Transverse colon (tissue), 4 donors: ENCODE measurements at regions not wholly inside any gene's neighbourhood (a gene's known extent, or its start where the extent isn't known, plus 50 kb on each side); places are given as distances from the start of the nearest gene placed in this dataset.

Experiments
- CTCF ChIP-seq, 5 experiments: fragments of 200-600 bp in 3 of 5; fragments of 450-650 bp in 2 of 5; sonication (generic) in 3 of 5; IDR thresholded peaks; 1 replicate in 2 of 5; 2 replicates in 3 of 5; pipeline ENCODE4 v1.5.1; 2016 to 2017; ENCODE audit warnings: antibody characterized with exemption in 5 of 5, inconsistent platforms in 3 of 5, mild to moderate bottlenecking in 2 of 5, moderate library complexity in 1 of 5
- EP300 ChIP-seq: sonication (generic); formaldehyde crosslinking; IDR thresholded peaks from one replicate; pipeline ENCODE4 v1.6.1; 2017; ENCODE audit warnings: antibody characterized with exemption, low read depth
- POLR2AphosphoS5 ChIP-seq, 3 donors: sonication (generic); formaldehyde crosslinking; IDR thresholded peaks; one replicate each; pipeline ENCODE4 v1.6.1; 2016; ENCODE audit warnings: antibody characterized with exemption in 3 of 3

- TF ChIP-seq CTCF (IDR thresholded peaks at IDR 0.05) (no peak), EP300 (no peak), POLR2AphosphoS5 (IDR thresholded peaks at IDR 0.05) (no peak)
These were observed 299.0 kb upstream of the MBL2 start for GRCh38 chr10:53071505-53072125.
